VCaP (cell line): ENCODE measurements at regions not wholly inside any gene's neighbourhood (a gene's known extent, or its start where the extent isn't known, plus 50 kb on each side); places are given as distances from the start of the nearest gene placed in this dataset.

Source experiments
- H3K27ac ChIP-seq: fragments of 450-650 bp; 2 replicates; pipeline ENCODE4 v1.5.1; 2017
- CTCF ChIP-seq: fragments of 450-650 bp; conservative IDR thresholded peaks from 2 replicates; pipeline ENCODE4 v1.5.1; 2017; ENCODE audit warnings: mild to moderate bottlenecking, moderate library complexity

GRCh38 chr1:234934611-234935033, 194.0 kb downstream of the TOMM20 start:
- no peak overlapping the region for H3K27ac ChIP-seq
- no peak for TF ChIP-seq CTCF

- H3K27ac ChIP-seq = no peak overlapping the region
- no peak for TF ChIP-seq CTCF
These were observed 195.2 kb downstream of the TOMM20 start for GRCh38 chr1:234933475-234933874.

- no peak for TF ChIP-seq CTCF
- no peak overlapping the region for H3K27ac ChIP-seq
These were observed 195.9 kb downstream of the TOMM20 start for GRCh38 chr1:234932511-234933430.

GRCh38 chr1:234932106-234932505, 196.5 kb downstream of the TOMM20 start:
- no peak overlapping the region for H3K27ac ChIP-seq

GRCh38 chr1:234931404-234931973, 197.1 kb downstream of the TOMM20 start:
- no peak for TF ChIP-seq CTCF
- no peak overlapping the region for H3K27ac ChIP-seq

More at GRCh38 chr1:234932106-234932505, 196.5 kb downstream of the TOMM20 start:
- TF ChIP-seq CTCF = no peak

- TF ChIP-seq CTCF = no peak
- no peak overlapping the region for H3K27ac ChIP-seq
These were observed 199.3 kb downstream of the TOMM20 start for GRCh38 chr1:234929369-234929768.

- TF ChIP-seq CTCF = no peak
- H3K27ac ChIP-seq = no peak overlapping the region
These were observed 200.0 kb downstream of the TOMM20 start for GRCh38 chr1:234928642-234929041.
